K562 (cell line): ENCODE measurements at regions not wholly inside any gene's neighbourhood (a gene's known extent, or its start where the extent isn't known, plus 50 kb on each side); places are given as distances from the start of the nearest gene placed in this dataset.

Source experiments
- ATF7 ChIP-seq: fragments of 450-650 bp; IDR thresholded peaks from 2 replicates; pipeline ENCODE4 v1.7.1; 2014; ENCODE audit warnings: mild to moderate bottlenecking, moderate library complexity
- CTCF ChIP-seq, 3 experiments: IDR thresholded peaks in 2 of 3; conservative IDR thresholded peaks in 1 of 3; 2 replicates each; pipeline ENCODE4 v1.5.1; 2011 to 2012; ENCODE audit warnings: low read length in 3 of 3, mild to moderate bottlenecking in 3 of 3, control low read depth in 2 of 3, improper control_type of control experiment in 1 of 3, inconsistent platforms in 1 of 3, low read depth in 1 of 3, mixed read lengths in 1 of 3, moderate library complexity in 1 of 3; ENCODE audit not compliant: insufficient read depth in 2 of 3
- EP300 ChIP-seq: IDR thresholded peaks from 2 replicates; pipeline ENCODE4 v1.6.1; 2012; ENCODE audit warnings: low read length, improper control_type of control experiment
- GTF2F1 ChIP-seq: IDR thresholded peaks from 2 replicates; pipeline ENCODE4 v1.6.1; 2011; ENCODE audit warnings: low read depth, low read length, improper control_type of control experiment
- JUND ChIP-seq, 2 experiments: IDR thresholded peaks; 2 replicates in 1 of 2; 3 replicates in 1 of 2; pipeline ENCODE4 v1.6.1; 2011; ENCODE audit warnings: borderline replicate concordance in 2 of 2, low read depth in 2 of 2, low read length in 2 of 2, improper control_type of control experiment in 1 of 2, missing biosample characterization in 1 of 2, missing genetic modification characterization in 1 of 2, missing genetic modification reagents in 1 of 2
- PHF20 ChIP-seq: fragments of 450-650 bp; IDR thresholded peaks from 2 replicates; pipeline ENCODE4 v1.6.1; 2018; ENCODE audit not compliant: partially characterized antibody
- RBFOX2 ChIP-seq: fragments of 200-400 bp; formaldehyde crosslinking; IDR thresholded peaks from 2 replicates; pipeline ENCODE4 v1.6.1; 2017; ENCODE audit warnings: low read depth, mild to moderate bottlenecking, low read length, moderate library complexity

- TF ChIP-seq EP300 (no peak), CTCF (IDR thresholded peaks at IDR 0.05 in 2 of 3, conservative IDR thresholded peaks at IDR 0.05 in 1 of 3; ENCODE audit: insufficient read depth in 2 of 3, low read depth in 1 of 3, low read length in 3 of 3) (no peak), RBFOX2 (no peak), JUND (IDR thresholded peaks at IDR 0.05; ENCODE audit: borderline replicate concordance, low read depth, low read length) (no peak), JUND (tag; IDR thresholded peaks at IDR 0.05; ENCODE audit: borderline replicate concordance, low read depth, low read length) (no peak), GTF2F1 (no peak), ATF7 (no peak), PHF20 (no peak)
Measured at GRCh38 chr5:107303171-107303968, 367.4 kb downstream of the EFNA5 start.
